GM23338 (cell line): ENCODE measurements at regions not wholly inside any gene's neighbourhood (a gene's known extent, or its start where the extent isn't known, plus 50 kb on each side); places are given as distances from the start of the nearest gene placed in this dataset.

Source experiments
- ATAC-seq: fragments of 200-7000 bp; cut with Tn5 transposase; 3 replicates; pipeline ENCODE4 v1.9.1; 2020
- DNase-seq: peaks from one replicate; pipeline ENCODE4 v3.0.0-alpha.2; 2015; ENCODE audit warnings: low spot score
- H2AFZ ChIP-seq: fragments of 200-600 bp; sonication (generic); 2 replicates; pipeline ENCODE4 v1.8.0; 2016; ENCODE audit warnings: antibody characterized with exemption, mild to moderate bottlenecking, moderate library complexity
- H3F3A ChIP-seq: fragments of 200-600 bp; sonication (generic); replicated peaks from 2 replicates; pipeline ENCODE4 v1.8.0; 2017; ENCODE audit warnings: antibody characterized with exemption, mixed run types, low read depth
- H3K27ac ChIP-seq: fragments of 200-600 bp; sonication (generic); 2 replicates; pipeline ENCODE4 v1.6.1; 2016; ENCODE audit warnings: low read depth
- H3K27me3 ChIP-seq: fragments of 200-600 bp; sonication (generic); 2 replicates; pipeline ENCODE4 v1.8.0; 2016; ENCODE audit warnings: mild to moderate bottlenecking, mixed run types, moderate library complexity; ENCODE audit not compliant: insufficient read depth
- H3K36me3 ChIP-seq: fragments of 200-600 bp; sonication (generic); 2 replicates; pipeline ENCODE4 v1.8.0; 2016; ENCODE audit warnings: mild to moderate bottlenecking; ENCODE audit not compliant: insufficient read depth
- H3K4me1 ChIP-seq: fragments of 200-600 bp; sonication (generic); 2 replicates; pipeline ENCODE4 v1.8.0; 2016; ENCODE audit warnings: mild to moderate bottlenecking, moderate library complexity; ENCODE audit not compliant: insufficient read depth
- H3K4me2 ChIP-seq: fragments of 200-600 bp; sonication (generic); 2 replicates; pipeline ENCODE4 v1.7.1; 2017; ENCODE audit warnings: mixed run types
- H3K4me3 ChIP-seq: fragments of 200-600 bp; sonication (generic); 2 replicates; pipeline ENCODE4 v1.6.1; 2016; ENCODE audit warnings: mixed run types
- H3K79me2 ChIP-seq: fragments of 200-600 bp; sonication (generic); replicated peaks from 2 replicates; pipeline ENCODE4 v1.8.0; 2017; ENCODE audit warnings: mild to moderate bottlenecking; ENCODE audit not compliant: insufficient read depth
- H3K9me2 ChIP-seq: fragments of 200-600 bp; sonication (generic); 2 replicates; pipeline ENCODE4 v1.8.0; 2017; ENCODE audit not compliant: insufficient read depth
- H4K20me1 ChIP-seq: fragments of 200-600 bp; sonication (generic); replicated peaks from 2 replicates; pipeline ENCODE4 v1.8.0; 2017; ENCODE audit warnings: mild to moderate bottlenecking; ENCODE audit not compliant: insufficient read depth
- H3K27ac Mint-ChIP-seq: 2 replicates; pipeline ENCODE4 v1.8.0; 2020; ENCODE audit warnings: inconsistent platforms, mild to moderate bottlenecking, moderate library complexity, mixed read lengths
- H3K27me3 Mint-ChIP-seq: 3 replicates; pipeline ENCODE4 v1.8.0; 2022; ENCODE audit warnings: low read depth, mild to moderate bottlenecking, moderate library complexity, mixed read lengths, inconsistent platforms; ENCODE audit not compliant: insufficient read depth, poor library complexity
- H3K36me3 Mint-ChIP-seq: 3 replicates; pipeline ENCODE4 v1.8.0; 2021; ENCODE audit warnings: low read depth, mild to moderate bottlenecking, inconsistent platforms, moderate library complexity, mixed read lengths
- H3K4me1 Mint-ChIP-seq: 3 replicates; pipeline ENCODE4 v1.8.0; 2020; ENCODE audit warnings: mild to moderate bottlenecking, inconsistent platforms, mixed read lengths
- H3K4me3 Mint-ChIP-seq: 3 replicates; pipeline ENCODE4 v1.8.0; 2021; ENCODE audit warnings: moderate library complexity, mild to moderate bottlenecking, inconsistent platforms, mixed read lengths
- H3K9me3 Mint-ChIP-seq: 3 replicates; pipeline ENCODE4 v1.8.0; 2020; ENCODE audit warnings: moderate library complexity, mild to moderate bottlenecking, inconsistent platforms, mixed read lengths
- CREB1 ChIP-seq: fragments of 250-450 bp; sonication (Bioruptor Pico); IDR thresholded peaks from 2 replicates; pipeline ENCODE4 v1.5.0; 2020; ENCODE audit warnings: low read depth, mild to moderate bottlenecking, moderate library complexity
- CTCF ChIP-seq, 2 experiments: fragments of 200-600 bp in 1 of 2; sonication (generic) in 1 of 2; conservative IDR thresholded peaks; 2 replicates each; pipeline versions ENCODE4 v1.5.1 to v1.6.1; 2016 to 2017; ENCODE audit warnings: antibody characterized with exemption in 2 of 2, low read depth in 2 of 2, mild to moderate bottlenecking in 2 of 2, moderate library complexity in 1 of 2
- EZH2 ChIP-seq: fragments of 200-600 bp; sonication (generic); IDR thresholded peaks from one replicate; pipeline ENCODE4 v1.8.0; 2017; ENCODE audit warnings: antibody characterized with exemption, mild to moderate bottlenecking, low read depth; ENCODE audit not compliant: unreplicated experiment
- JUNB ChIP-seq: IDR thresholded peaks from one replicate; pipeline ENCODE4 v1.6.1; 2016; ENCODE audit warnings: antibody characterized with exemption; ENCODE audit not compliant: unreplicated experiment
- NANOG ChIP-seq: IDR thresholded peaks from 2 replicates; pipeline ENCODE4 v1.6.1; 2016; ENCODE audit warnings: antibody characterized with exemption, borderline replicate concordance
- STAT1 ChIP-seq: IDR thresholded peaks from one replicate; pipeline ENCODE4 v1.6.1; 2016; ENCODE audit warnings: antibody characterized with exemption; ENCODE audit not compliant: unreplicated experiment
- ZNF114 ChIP-seq: fragments of 250-450 bp; sonication (Bioruptor Pico); IDR thresholded peaks from 2 replicates; pipeline ENCODE4 v1.5.0; 2020; ENCODE audit warnings: mild to moderate bottlenecking, moderate library complexity
- ZNF331 ChIP-seq: fragments of 250-450 bp; sonication (Bioruptor Pico); IDR thresholded peaks from 2 replicates; pipeline ENCODE4 v1.5.0; 2020; ENCODE audit warnings: low read depth, mild to moderate bottlenecking, moderate library complexity

GRCh38 chr3:75138345-75138744, 523.9 kb upstream of the CNTN3 start:
- ATAC-seq: no peak

GRCh38 chr3:75140904-75141615, 523.1 kb upstream of the FRG2C start:
- peaks cover 3% of the 10 kb centered on the region; the same call in 1 of the 3 replicates for H3K36me3 Mint-ChIP-seq
- H3K27ac Mint-ChIP-seq: no peak overlapping the region

More at GRCh38 chr3:75138345-75138744, 523.9 kb upstream of the CNTN3 start:
- Histone ChIP-seq H3K27ac (no peak overlapping the region), H3F3A (no peaks in the 10 kb centered on the region), H3K27me3 (no peaks in the 10 kb centered on the region), H4K20me1 (no peaks in the 10 kb centered on the region), H3K4me2 (no peak overlapping the region), H3K79me2 (no peaks in the 10 kb centered on the region), H3K4me3 (no peak overlapping the region), H3K36me3 (no peaks in the 10 kb centered on the region), H3K9me2 (peaks cover 9% of the 10 kb centered on the region), H3K4me1 (no peaks in the 10 kb centered on the region), H2AFZ (no peak overlapping the region)
- H3K36me3 Mint-ChIP-seq: peaks cover 4% of the 10 kb centered on the region; the same call in 1 of the 3 replicates
- no peak overlapping the region for H3K27ac Mint-ChIP-seq
- no peaks in the 10 kb centered on the region for H3K4me1 Mint-ChIP-seq
- H3K9me3 Mint-ChIP-seq: peaks cover 4% of the 10 kb centered on the region; the same call in 2 of the 3 replicates
- no peaks in the 10 kb centered on the region for H3K27me3 Mint-ChIP-seq
- TF ChIP-seq CREB1 (CRISPR knock-in tag): no peak
- TF ChIP-seq JUNB: no peak
- H3K4me3 Mint-ChIP-seq: no peak overlapping the region
- no peak for DNase-seq

More at GRCh38 chr3:75140904-75141615, 523.1 kb upstream of the FRG2C start:
- Histone ChIP-seq H3K4me2 (no peak overlapping the region), H3K9me2 (peaks cover 5% of the 10 kb centered on the region; the same call in 1 of the 2 replicates), H3K27me3 (no peaks in the 10 kb centered on the region), H4K20me1 (no peaks in the 10 kb centered on the region), H3K4me1 (no peaks in the 10 kb centered on the region), H3K27ac (no peak overlapping the region), H3K36me3 (no peaks in the 10 kb centered on the region), H3F3A (no peaks in the 10 kb centered on the region), H2AFZ (no peak overlapping the region), H3K79me2 (no peaks in the 10 kb centered on the region), H3K4me3 (no peak overlapping the region)
- TF ChIP-seq EZH2: no peak
- no peak for TF ChIP-seq JUNB
- TF ChIP-seq ZNF331 (CRISPR knock-in tag): no peak
- TF ChIP-seq ZNF114 (CRISPR knock-in tag): no peak
- no peak for TF ChIP-seq NANOG
- no peak for TF ChIP-seq STAT1
- TF ChIP-seq CTCF (conservative IDR thresholded peaks at IDR 0.05; ENCODE audit: low read depth in 2 of 2): peak in 1 of 2 experiments; percentile 27; a peak in 2 of 4 replicates
- TF ChIP-seq CREB1 (CRISPR knock-in tag): no peak
- H3K9me3 Mint-ChIP-seq: peaks cover 12% of the 10 kb centered on the region; the same call in 2 of the 3 replicates
- DNase-seq (no peak), ATAC-seq (no peak)
- H3K4me3 Mint-ChIP-seq: no peak overlapping the region
- no peaks in the 10 kb centered on the region for H3K27me3 Mint-ChIP-seq
- no peaks in the 10 kb centered on the region for H3K4me1 Mint-ChIP-seq
